CD4-positive, alpha-beta T cell treated with Interleukin-4 for 1 hour (primary cell): ENCODE measurements at regions not wholly inside any gene's neighbourhood (a gene's known extent, or its start where the extent isn't known, plus 50 kb on each side); places are given as distances from the start of the nearest gene placed in this dataset.

Experiments used
- DNase-seq, 2 donors: peaks; one replicate each; pipeline ENCODE4 v3.0.0-alpha.2; 2020 to 2022

- no peak for DNase-seq
Observed at GRCh38 chr2:156647377-156648010, 211.3 kb downstream of the GPD2 start.

DNA sequence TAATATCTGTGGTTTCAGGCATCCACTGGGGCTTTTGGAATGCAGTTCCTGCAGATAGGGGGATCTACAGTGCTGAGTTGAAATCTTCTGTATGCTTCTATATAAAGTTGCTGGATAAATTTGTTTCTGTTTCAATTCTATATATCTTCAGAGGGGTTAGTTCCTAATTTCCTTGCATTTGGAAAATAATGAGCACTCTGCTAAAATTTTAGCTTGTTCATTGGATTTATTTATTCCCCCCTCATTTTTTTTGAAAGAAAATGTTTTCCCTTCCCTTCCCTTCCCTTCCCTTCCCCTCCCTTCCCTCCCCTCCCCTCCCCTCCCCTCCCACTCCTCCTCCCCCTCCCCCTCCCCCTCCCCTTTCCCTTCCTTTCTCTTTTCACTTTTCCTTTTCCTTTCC, 212.3 kb downstream of the GPD2 start:
- DNase-seq, result no peak

- no peak for DNase-seq
Observed at GRCh38 chr2:156649596-156649995, 213.4 kb downstream of the GPD2 start.

- DNase-seq, result no peak
Observed at GRCh38 chr2:156652691-156653090, 216.5 kb downstream of the GPD2 start.

DNA sequence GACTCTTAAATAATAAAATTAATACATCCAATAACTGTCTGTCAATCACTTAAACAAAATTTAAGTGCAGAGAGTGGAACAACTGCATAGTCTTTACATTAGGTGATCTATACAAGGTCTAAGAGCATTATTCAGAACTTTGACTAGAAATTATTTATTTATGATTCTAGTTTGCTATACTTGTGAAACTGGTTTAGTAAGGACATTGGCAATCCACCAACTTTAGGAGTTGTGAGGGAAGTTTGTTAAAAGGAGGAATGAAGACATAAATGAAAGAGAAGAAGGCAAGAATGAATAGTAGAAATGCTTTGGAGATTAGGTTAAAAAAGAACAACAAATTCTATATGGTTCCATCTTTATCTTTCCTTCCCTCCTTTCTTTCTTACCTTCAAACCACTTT, 217.5 kb downstream of the GPD2 start:
- no peak for DNase-seq

- no peak for DNase-seq
Observed at GRCh38 chr2:156657809-156658208, 221.6 kb downstream of the GPD2 start.

- DNase-seq, result no peak
Observed at GRCh38 chr2:156659694-156660093, 223.5 kb downstream of the GPD2 start.

DNA sequence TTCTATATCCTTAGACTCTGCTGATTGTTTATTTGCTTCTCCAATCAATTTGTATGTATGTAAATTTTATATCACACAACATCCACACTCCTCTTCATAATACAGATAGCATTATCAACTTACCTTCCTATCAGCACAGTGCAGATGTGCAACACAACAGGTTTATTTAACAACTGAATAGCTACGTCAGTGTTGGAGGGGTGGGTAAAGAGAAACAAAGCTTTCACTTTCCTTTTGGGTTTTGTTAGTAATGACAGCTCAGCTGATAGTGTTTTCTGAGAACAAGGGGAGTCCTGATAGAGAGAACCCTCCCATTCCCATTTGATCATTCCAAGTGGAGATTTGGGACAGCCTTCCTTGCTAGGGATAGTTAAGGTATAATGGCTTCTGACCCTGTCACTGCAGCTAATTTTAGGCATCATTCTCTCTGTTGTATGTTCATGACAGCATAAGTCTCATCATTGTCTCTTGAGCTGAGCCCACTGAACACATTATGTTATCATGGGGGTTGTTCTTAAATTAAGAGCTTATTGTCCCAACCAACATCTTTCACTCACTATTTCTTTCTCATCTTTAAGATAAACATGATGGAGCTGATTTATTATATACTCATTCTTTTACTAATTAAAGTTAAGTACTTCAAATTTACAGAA, 227.7 kb downstream of the GPD2 start:
- peak in 1 of 2 donors; percentile 19 for DNase-seq

- no peak for DNase-seq
Observed at GRCh38 chr2:156666130-156666785, 230.1 kb downstream of the GPD2 start.

- DNase-seq, result no peak
Observed at GRCh38 chr2:156670104-156670503, 233.9 kb downstream of the GPD2 start.

DNA sequence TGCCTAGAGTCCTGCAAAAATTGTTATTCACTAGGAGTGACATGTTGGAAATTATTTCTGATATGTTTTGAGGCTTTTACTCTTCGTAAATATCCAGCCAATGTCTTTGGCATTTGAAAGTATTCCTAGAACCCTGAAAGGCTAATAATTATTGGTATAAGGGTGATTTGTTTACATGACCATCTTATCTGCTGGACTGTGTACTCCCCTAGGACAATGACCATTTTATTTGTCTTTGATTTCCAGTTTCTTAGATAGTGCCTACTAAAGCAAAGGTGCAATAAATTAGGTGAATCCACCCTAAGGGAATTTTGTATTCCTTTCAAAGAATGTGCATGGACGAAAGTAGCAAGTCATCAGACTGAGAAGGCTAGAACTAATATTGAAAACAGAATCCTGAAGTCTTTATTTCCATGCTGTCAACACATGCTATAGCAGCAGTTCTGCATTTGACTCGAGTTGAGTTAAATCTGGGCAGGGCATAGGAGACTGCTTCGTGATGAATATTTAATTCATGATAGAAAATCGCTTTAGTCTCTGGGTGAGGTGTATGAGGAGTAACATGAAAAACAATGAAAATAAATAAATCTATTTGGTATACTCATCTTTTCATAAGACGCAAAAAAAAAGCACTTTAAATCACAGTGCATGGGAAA, 235.7 kb downstream of the GPD2 start:
- no peak for DNase-seq

DNA sequence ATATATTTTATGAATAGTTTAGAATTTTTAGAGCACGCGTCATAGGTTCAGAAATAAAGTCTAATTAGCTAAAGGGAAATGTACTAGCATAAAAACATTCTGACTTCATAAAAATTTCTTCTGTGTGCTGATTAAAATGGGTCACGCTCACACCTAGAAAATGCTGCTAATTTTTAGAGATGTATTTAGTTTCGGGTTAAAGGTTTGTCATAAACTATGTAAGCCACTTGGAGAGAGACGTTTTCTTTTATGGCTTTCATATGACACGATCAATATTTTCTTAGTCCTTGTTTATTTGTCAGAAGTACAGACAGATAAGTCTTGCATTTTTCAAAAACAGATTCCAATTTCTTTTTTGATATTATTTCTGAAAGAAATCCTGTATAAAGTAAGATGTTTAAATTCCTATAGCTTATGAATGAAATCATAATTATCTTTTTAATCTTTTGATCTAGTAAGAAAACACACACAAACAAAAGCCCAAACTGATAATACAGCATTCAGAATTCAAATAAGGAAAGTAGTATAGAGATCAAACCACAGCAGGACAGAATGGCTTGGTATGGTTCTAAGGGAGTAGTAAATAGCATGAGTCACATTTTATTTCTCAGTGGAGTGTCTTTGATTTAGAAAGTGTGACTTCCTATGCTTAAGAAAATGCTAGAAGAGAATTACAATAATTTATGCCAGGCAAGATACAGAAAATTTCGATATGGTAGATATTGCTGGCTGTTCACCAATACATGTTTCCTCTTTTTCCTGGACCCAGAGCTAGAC, 236.6 kb downstream of the GPD2 start:
- DNase-seq, result no peak

DNA sequence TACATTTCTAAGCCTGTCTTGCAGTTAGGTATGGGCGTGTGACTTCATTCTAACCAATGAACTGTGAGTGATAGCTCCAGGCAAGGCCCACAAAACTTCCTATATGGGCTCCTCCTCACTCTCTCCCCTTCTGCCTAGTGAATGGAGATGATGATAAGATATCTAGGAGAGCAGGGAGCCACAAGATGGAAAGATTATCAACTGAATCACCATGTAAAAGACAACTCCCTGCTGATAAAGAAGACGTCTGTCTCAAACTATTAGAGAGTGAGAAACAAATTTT, 237.1 kb downstream of the GPD2 start:
- no peak for DNase-seq

GRCh38 chr2:156673981-156674380, 237.8 kb downstream of the GPD2 start:
- no peak for DNase-seq

- DNase-seq, result no peak
Observed at GRCh38 chr2:156675896-156676295, 239.7 kb downstream of the GPD2 start.

DNA sequence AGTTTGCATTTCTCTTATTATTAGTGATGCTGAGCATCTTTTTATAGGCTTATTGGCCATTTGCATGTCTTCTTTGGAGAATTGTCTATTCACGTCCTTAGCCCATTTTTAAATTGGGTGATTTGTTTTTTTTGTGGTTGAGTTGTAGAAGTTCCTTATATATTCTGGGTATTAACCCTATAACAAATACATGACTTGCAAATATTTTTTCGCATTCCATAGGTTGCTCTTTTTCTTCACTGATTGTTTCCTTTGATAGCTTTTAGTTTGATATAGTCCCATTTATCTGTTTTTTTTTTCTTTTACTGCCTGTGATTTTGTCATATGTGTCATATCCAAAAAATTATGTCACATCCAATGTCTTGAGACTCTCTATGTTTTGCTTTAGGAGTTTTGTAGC, 243.6 kb downstream of the GPD2 start:
- DNase-seq, result no peak

DNA sequence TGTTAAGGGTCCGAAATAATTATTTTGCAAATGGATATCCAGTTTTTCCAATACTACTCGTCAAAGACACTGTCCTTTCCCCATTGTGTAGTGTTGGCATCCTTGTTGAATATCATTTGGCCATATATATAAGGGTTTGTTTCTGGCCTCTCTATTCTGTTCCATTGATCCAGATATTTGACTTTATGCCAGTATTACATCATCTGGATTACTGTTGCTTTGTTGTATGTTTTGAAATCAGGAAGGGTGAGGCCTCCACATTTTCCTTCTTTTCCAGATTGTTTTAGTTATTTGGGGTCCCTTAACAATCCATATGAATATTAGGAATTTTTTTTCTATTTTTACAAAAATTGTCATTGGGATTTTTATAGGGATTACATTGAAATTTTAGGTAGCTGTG, 244.1 kb downstream of the GPD2 start:
- no peak for DNase-seq

GRCh38 chr2:156687126-156687525, 250.9 kb downstream of the GPD2 start:
- no peak for DNase-seq

GRCh38 chr2:156687715-156688114, 251.5 kb downstream of the GPD2 start:
- no peak for DNase-seq

GRCh38 chr2:156689939-156690338, 253.8 kb downstream of the GPD2 start:
- no peak for DNase-seq

DNA sequence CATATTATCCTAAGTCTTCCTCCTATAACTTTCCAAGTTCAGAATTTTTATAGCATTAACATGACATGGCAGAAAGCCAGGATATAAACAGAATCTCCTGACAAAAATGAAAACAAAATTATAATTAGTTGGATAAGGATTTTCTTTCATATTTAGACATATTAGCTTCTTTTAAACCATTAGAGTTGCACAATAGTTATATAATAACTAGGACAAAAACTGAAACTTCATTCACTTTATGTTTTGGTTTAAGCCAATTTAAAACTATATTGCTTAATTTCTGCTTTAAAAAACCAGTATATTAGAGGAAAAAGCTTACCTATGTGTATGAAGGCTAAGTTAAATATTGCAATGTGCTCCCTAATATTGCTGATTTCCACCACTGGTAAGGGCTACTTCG, 254.8 kb downstream of the GPD2 start:
- DNase-seq, result no peak

GRCh38 chr2:156695020-156695419, 258.8 kb downstream of the GPD2 start:
- no peak for DNase-seq

DNA sequence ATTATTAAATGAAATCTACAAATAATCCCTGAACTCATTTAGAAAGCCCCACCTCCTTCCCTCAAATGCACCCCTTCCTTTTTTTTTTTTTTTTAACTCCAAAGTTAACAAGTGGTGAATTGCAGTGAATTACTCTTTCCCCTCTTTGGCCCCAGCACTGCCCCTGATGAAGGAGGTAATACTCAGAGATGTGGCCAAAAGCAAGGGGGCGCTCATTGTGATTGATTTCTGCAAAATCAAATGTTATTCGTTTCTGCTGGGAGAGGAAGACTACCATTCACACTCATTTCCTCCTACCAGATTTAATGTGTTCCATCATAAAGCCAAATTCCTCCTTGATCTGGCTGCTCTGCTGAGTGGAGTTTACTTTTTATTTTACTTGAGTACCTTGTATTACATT, 259.4 kb downstream of the GPD2 start:
- no peak for DNase-seq
